Head of caudate nucleus (tissue), 42 donors: ENCODE measurements at regions not wholly inside any gene's neighbourhood (a gene's known extent, or its start where the extent isn't known, plus 50 kb on each side); places are given as distances from the start of the nearest gene placed in this dataset.
"Not testable (repeated sequence)": the region's sequence is repeated elsewhere in the genome, so short reads cannot be mapped to it uniquely, and the experiment has no call there.

Experiments
- DNase-seq, 42 donors: peaks; one replicate each; pipeline versions ENCODE4 v3.0.0 to v3.0.0-alpha.2; 2020 to 2021; ENCODE audit warnings: mixed read lengths in 7 of 42
- intact Hi-C: fragments of 100-400 bp; cut with DNase I; formaldehyde crosslinking; loops from one replicate; pipeline ENCODE4 v1.15.0; 2022

- no peak for DNase-seq
- intact Hi-C loops, result no loop called here
Measured at GRCh38 chr2:192687015-192687414, 492.3 kb upstream of the TMEFF2 start.

- intact Hi-C loops, result not testable (repeated sequence)
Measured at GRCh38 chr2:192682511-192682910, 487.8 kb upstream of the TMEFF2 start.

GRCh38 chr2:192675681-192676080, 480.9 kb upstream of the TMEFF2 start:
- intact Hi-C loops, result no loop called here
- DNase-seq, result no peak

More at GRCh38 chr2:192682511-192682910, 487.8 kb upstream of the TMEFF2 start:
- DNase-seq, result not testable (repeated sequence)

- DNase-seq, result no peak
- intact Hi-C loops, result no loop called here
Measured at GRCh38 chr2:192669505-192670091, 474.9 kb upstream of the TMEFF2 start.

GRCh38 chr2:192660555-192660954, 465.8 kb upstream of the TMEFF2 start:
- DNase-seq, intact Hi-C loops: not testable (repeated sequence)

- intact Hi-C loops, result no loop called here
- DNase-seq, result no peak
Measured at GRCh38 chr2:192657362-192657761, 462.6 kb upstream of the TMEFF2 start.

- intact Hi-C loops, result no loop called here
Measured at GRCh38 chr2:192655916-192656315, 461.2 kb upstream of the TMEFF2 start.

GRCh38 chr2:192645811-192646598, 451.3 kb upstream of the TMEFF2 start:
- no peak for DNase-seq
- intact Hi-C loops, result no loop called here

More at GRCh38 chr2:192655916-192656315, 461.2 kb upstream of the TMEFF2 start:
- no peak for DNase-seq

- intact Hi-C loops, result no loop called here
- DNase-seq, result no peak
Measured at GRCh38 chr2:192634557-192634956, 439.8 kb upstream of the TMEFF2 start.

GRCh38 chr2:192628017-192628416, 433.3 kb upstream of the TMEFF2 start:
- DNase-seq, result no peak
- intact Hi-C loops, result no loop called here

GRCh38 chr2:192615105-192615504, 420.4 kb upstream of the TMEFF2 start:
- DNase-seq, result no peak
- intact Hi-C loops, result no loop called here

GRCh38 chr2:192604295-192604694, 409.6 kb upstream of the TMEFF2 start:
- no peak for DNase-seq
- intact Hi-C loops, result no loop called here

- DNase-seq, intact Hi-C loops: not testable (repeated sequence)
Measured at GRCh38 chr2:192598649-192599048, 403.9 kb upstream of the TMEFF2 start.

GRCh38 chr2:192593561-192593960, 398.8 kb upstream of the TMEFF2 start:
- DNase-seq, result no peak
- intact Hi-C loops, result no loop called here

- intact Hi-C loops, result no loop called here
- no peak for DNase-seq
Measured at GRCh38 chr2:192591617-192592016, 396.9 kb upstream of the TMEFF2 start.

GRCh38 chr2:192585418-192585817, 390.7 kb upstream of the TMEFF2 start:
- DNase-seq, result no peak
- intact Hi-C loops, result no loop called here

GRCh38 chr2:192584976-192585375, 390.2 kb upstream of the TMEFF2 start:
- intact Hi-C loops, result no loop called here
- no peak for DNase-seq

- intact Hi-C loops, result no loop called here
- no peak for DNase-seq
Measured at GRCh38 chr2:192579965-192580700, 385.4 kb upstream of the TMEFF2 start.

- DNase-seq, result no peak
- intact Hi-C loops, result no loop called here
Measured at GRCh38 chr2:192578780-192579179, 384.0 kb upstream of the TMEFF2 start.

GRCh38 chr2:192577706-192578105, 383.0 kb upstream of the TMEFF2 start:
- intact Hi-C loops, result no loop called here
- DNase-seq, result no peak
